Muscle of arm (tissue), 1 donor: ENCODE measurements at regions not wholly inside any gene's neighbourhood (a gene's known extent, or its start where the extent isn't known, plus 50 kb on each side); places are given as distances from the start of the nearest gene placed in this dataset.

Source experiments
- DNase-seq: peaks from one replicate; pipeline ENCODE4 v3.0.0-alpha.2; 2013

GRCh38 chr11:39294648-39295047 lies 2164.8 kb downstream of the LRRC4C start:
- no peak for DNase-seq

DNA sequence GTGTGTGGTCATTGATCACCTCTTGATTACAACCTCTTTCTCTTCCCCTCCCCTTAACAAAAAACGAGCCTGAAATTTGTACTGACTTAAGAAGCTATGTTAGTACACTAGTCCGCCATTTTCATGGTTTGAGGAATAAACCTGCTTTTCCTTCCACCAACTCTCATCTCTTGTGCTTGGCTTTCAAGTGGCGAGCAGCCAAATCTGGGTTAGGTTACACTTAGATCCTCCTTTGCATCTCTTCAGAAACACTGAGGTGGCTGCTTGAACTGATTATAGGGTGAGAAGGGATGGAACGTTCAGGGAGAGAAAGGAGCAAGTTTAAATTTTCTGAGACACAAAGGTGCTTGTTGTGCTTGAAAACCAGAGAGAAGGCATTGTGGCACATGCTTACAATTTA lies 2171.4 kb downstream of the LRRC4C start:
- no peak for DNase-seq

DNA sequence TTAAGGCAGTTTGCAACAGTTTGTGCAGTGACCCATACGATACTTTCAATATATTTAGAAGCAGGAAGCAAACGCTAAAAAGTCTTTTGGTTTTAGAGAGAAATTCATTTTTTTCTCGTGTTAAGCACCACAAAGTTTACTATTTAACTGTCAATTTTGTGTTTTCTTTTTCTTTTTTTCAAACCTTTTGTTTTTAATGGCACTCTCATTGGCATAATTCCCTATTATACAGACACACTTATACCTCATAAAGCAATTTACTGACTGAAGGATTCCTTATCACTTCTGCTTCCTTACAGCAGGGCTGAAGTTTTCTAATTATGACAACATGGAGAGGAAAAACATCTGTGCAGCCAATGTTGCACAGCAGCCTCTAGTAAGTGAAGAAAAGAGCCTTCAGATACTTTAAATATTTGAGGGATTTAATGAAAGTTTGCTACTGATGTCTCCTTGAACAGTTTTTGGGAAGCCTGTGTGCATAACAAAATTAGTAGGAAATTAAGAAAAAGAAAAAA lies 2191.2 kb downstream of the LRRC4C start:
- DNase-seq = no peak

GRCh38 chr11:39255648-39256047 lies 2203.8 kb downstream of the LRRC4C start:
- no peak for DNase-seq

DNA sequence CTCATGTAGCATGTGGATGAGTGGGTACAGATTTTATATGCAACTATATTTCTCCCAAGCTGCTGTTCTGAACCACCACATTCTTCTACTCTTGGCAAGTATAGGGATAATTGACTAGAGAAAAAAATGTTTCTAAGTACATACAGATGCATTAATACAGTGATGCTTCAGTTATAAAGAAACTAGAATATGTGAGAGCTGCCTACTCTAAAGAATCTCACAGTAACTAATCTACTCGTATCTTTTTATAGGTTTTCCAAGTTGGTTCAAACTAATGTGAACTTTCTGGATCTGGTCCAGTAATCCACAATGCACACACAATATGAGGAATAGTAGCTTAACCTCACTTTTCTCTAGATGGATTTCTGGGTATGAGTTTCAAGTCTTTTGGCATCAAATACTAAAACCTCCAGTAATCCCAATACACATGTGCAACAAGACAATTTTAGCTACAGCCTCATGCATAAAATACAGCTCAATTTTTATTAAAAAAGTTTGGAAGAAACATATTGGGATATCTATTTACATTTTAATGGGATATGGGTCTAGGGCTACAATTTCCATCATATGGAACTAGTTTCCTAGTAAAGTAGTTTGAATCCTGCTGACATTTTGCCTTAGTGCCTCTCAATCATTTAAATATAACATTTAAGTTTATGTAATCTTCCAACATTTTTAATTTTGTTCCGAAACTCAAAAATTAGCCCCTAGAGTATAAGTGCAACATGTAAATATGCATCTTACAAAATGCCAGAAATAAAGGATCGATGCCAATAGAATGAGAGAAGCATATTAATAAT lies 2209.7 kb downstream of the LRRC4C start:
- DNase-seq = peak; percentile 69

- no peak for DNase-seq
Observed at GRCh38 chr11:39247570-39248137, 2211.8 kb downstream of the LRRC4C start.

- DNase-seq = no peak
Observed at GRCh38 chr11:39239553-39239952, 2219.9 kb downstream of the LRRC4C start.

GRCh38 chr11:39236916-39237315 lies 2222.5 kb downstream of the LRRC4C start:
- DNase-seq = no peak

GRCh38 chr11:39221550-39222138 lies 2237.8 kb downstream of the LRRC4C start:
- DNase-seq = no peak

DNA sequence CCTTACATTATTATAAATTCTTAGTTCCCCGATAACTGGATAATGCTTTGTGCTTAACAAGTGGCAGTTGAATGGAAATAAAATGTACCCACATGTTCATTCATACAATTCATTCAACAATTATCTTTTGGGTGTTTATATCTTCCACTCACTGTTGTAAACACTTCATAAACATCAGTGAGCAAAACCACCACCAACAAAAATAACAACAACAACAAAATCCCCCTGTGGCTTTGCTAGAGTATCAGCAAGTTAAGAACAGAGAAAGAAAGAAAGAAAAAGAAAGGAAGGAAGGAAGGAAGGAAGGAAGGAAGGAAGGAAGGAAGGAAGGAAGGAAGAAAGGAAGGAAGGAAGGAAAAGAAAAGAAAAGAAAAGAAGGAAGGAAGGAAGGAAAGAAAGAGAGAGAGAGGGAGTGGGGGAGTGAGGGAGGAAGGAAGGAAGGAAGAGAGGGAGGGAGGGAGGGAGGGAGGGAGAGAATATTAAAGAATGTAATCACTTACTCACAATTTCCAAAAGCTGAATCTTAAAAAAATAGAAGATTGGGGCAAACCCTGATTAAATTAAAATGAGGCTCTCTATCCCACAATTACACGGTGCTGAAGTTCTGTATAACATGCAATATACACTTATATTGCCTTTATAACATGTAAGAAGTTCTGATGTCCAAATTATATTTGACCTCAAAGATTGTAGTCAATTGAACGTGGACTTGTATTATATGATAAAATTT lies 2238.8 kb downstream of the LRRC4C start:
- DNase-seq = no peak

- no peak for DNase-seq
Observed at GRCh38 chr11:39220069-39220468, 2239.4 kb downstream of the LRRC4C start.

DNA sequence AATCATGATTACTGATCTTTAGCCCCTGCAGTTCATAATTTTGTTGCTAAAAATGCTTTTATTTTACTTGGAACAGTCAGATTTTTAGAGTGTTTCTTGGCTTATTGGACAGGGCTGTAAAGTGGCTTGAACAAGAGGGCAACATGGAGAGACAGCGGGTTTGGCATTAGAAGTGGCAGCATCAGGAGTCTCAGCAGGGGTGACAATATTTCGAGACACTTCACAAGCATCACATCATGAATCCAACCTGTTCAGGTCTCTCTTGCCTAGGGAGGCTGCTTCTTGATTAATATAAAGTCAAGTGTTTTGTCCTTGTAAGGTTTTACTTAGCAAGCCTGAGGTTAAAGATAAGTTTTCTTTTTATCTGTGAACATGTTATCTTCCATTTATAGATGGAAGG lies 2249.5 kb downstream of the LRRC4C start:
- no peak for DNase-seq

DNA sequence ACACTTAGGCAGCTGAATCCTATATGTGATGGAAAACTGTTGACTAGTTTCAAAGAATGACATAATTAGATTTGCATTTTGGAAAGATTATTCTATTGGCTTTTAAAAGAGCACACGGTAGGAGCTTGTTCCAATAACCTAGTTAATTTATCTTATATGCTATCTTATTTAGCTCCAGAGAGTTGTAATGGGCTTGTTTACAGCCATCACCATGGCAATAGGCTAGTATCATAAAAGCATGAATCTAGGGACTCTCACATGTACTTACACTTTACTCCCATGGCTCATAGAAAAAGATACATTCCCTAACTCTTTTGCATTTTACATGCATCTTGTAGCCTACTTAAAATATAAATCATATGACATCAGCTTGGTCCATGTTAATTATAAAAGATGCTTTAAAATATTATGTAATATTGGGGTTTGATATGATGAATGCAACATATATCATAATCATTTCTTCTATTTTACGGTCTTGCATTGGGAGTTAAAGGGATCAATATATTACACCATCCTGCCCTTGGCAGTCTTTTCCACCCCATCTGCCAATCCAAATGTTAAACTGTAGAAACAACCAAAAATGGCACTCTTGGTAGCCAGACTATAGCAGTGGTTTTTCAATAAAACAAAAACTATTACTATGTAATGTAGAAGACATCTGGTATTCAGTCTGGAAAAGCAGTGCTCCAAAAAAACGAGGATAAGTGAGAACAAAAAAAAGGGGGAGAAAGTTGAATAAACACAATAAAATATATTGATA lies 2254.0 kb downstream of the LRRC4C start:
- DNase-seq = peak; percentile 35

DNA sequence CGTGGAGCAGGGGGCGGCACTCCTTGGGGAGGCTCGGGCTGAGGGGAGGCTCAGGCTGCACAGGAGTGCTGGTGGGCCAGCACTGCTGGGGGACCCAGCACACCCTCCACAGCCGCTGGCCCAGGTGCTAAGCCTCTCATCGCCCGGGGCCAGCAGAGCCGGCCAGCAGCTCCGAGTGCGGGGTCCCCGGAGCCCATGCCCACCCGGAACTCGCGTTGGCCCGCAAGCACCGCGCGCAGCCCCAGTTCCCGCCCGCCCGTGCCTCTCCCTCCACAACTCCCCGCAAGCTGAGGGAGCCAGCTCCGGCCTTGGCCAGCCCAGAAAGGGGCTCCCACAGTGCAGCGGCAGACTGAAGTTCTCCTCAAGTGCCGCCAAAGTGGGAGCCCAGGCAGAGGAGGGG lies 2266.8 kb downstream of the LRRC4C start:
- no peak for DNase-seq

DNA sequence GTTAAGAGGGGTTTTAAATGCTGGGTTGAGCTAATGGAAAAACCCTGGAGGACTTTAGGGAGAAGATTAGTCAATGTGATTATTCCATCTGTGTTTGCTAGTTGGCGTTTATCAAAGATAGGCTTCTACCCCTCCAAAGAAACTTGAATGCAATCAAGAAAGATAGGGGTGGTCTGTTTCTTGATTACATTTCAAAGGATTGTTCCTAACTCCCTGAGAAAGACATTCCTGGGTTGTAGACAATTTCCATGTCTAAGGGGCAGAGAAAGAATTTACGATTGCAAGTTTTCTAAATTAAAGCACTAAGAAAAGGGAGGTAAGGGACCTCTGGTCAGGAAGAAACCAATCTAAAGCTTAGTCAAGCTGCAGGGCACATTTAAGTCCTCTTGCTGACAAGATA lies 2268.7 kb downstream of the LRRC4C start:
- DNase-seq = no peak

GRCh38 chr11:39177678-39178077 lies 2281.8 kb downstream of the LRRC4C start:
- DNase-seq = no peak

DNA sequence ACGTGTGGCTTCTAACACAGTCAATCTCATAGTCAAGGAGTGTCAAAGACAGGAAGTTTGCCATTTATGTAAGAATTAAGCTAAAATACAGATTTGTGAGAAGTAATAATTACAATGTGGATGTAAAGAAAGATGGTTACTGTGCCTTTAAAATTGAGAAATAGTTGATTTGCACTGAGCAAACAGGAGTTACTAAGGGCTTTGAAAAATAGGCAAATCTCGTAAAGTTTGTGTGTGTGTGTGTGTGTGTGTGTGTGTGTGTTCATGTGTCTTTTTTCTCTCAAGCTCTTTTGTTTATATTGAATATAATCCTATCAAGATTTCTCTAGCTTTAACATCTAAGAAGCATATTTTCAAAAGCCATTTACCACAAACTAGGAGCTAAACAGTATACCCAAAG lies 2284.5 kb downstream of the LRRC4C start:
- no peak for DNase-seq

GRCh38 chr11:39174196-39174595 lies 2285.3 kb downstream of the LRRC4C start:
- peak; percentile 74 for DNase-seq

DNA sequence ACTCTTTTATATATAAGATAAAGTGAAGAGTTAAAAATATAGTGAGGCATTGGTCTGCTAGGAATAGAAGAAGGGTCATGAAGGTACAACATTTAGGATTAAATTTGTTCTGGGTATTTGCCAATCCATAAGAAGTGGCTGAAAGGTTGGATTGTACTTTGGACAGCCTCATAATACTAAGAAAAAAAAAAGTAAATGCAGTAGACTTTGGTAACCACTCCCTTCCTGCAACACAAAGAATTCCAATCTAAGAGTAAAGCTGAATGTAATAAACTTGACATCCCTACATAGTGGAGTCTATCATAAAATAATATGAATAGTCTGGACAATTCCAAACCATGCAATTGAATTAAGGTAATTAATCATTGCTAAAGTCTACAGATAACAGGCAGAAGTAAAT lies 2294.4 kb downstream of the LRRC4C start:
- DNase-seq = no peak

- no peak for DNase-seq
Observed at GRCh38 chr11:39149214-39149613, 2310.2 kb downstream of the LRRC4C start.

GRCh38 chr11:39145346-39145745 lies 2314.1 kb downstream of the LRRC4C start:
- DNase-seq = peak; percentile 13
